ENCODE measurements at regions not wholly inside any gene's neighbourhood (a gene's known extent, or its start where the extent isn't known, plus 50 kb on each side); places are given as distances from the start of the nearest gene placed in this dataset.

GRCh38 chr16:73356401-73357079 is 308.6 kb upstream of the ZFHX3 start:
- H3K14ac ChIP-seq (ENCODE audit: low read length in 2 of 2): no peak overlapping the region
- no peak overlapping the region for H2BK120ac ChIP-seq (ENCODE audit: low read depth, low read length)
- H4K8ac ChIP-seq (ENCODE audit: low read length): no peak overlapping the region
- H3K27me3 ChIP-seq (ENCODE audit: control insufficient read depth in 1 of 2, insufficient read depth in 1 of 2, low read length in 2 of 2): peaks cover 0 to 7% of the 10 kb centered on the region in 2 experiments
- DNase-seq: no peak
- no peak overlapping the region for H3K18ac ChIP-seq (ENCODE audit: low read depth in 1 of 2, low read length in 2 of 2)
- no peak overlapping the region for H2BK5ac ChIP-seq (ENCODE audit: low read depth, low read length, poor library complexity, severe bottlenecking)
- no peak overlapping the region for H4K91ac ChIP-seq (ENCODE audit: low read length)
- H3K79me1 ChIP-seq (replicated peaks; ENCODE audit: low read length, poor library complexity, severe bottlenecking): no peaks in the 10 kb centered on the region
- no peaks in the 10 kb centered on the region for H3K9me3 ChIP-seq (ENCODE audit: control insufficient read depth, low read length)
- no peak overlapping the region for H3K4me3 ChIP-seq (ENCODE audit: insufficient read depth in 1 of 2, low read depth in 1 of 2, low read length in 2 of 2)
- H2AK5ac ChIP-seq (ENCODE audit: low read length, severe bottlenecking): no peak overlapping the region
- no peak overlapping the region for H3K9ac ChIP-seq (ENCODE audit: low read length)
- no peak overlapping the region for H2AFZ ChIP-seq (ENCODE audit: low read depth, low read length)
- no peak overlapping the region for H3K4me2 ChIP-seq (ENCODE audit: low read length, poor library complexity, severe bottlenecking)
- H2BK12ac ChIP-seq (ENCODE audit: low read length in 2 of 2): no peak overlapping the region
- no peaks in the 10 kb centered on the region for H3K4me1 ChIP-seq (ENCODE audit: control insufficient read depth, insufficient read depth, low read depth, low read length)
- no peak overlapping the region for H3K27ac ChIP-seq (ENCODE audit: low read length, poor library complexity, severe bottlenecking)
- no peak overlapping the region for H3K23ac ChIP-seq (ENCODE audit: low read length in 2 of 2)
- no peaks in the 10 kb centered on the region for H3K36me3 ChIP-seq (ENCODE audit: control insufficient read depth in 1 of 2, insufficient read depth in 2 of 2, low read depth in 1 of 2, low read length in 2 of 2)
- 87% methylated on average over 12 of the region's 13 CpGs for WGBS
- H3K4ac ChIP-seq (ENCODE audit: low read depth in 1 of 2, low read length in 2 of 2): no peak overlapping the region
- H2BK15ac ChIP-seq (ENCODE audit: low read depth, poor library complexity, severe bottlenecking): peak overlapping the region; percentile 44

DNA sequence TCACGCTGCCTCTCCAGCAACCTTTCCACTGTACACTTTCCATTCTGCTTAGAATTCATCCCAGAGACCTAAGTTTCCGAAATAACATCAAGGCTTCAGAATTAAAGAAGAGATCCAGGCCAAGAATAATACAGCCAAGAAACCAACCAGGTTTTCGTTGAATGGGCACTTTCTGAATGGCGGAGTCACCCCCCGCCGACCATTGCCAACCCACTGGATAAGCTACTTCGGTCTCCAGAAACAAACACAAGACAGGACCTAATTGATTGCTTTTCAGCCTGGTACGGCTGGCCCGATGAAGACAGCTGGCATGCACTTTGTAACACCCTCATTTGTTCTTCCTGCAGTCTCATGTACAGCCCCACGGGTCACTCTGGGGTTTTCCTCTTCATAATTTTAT is 308.1 kb upstream of the ZFHX3 start:
- Histone ChIP-seq H3K14ac (ENCODE audit: low read length in 2 of 2) (no peak overlapping the region), H2BK15ac (ENCODE audit: low read depth, poor library complexity, severe bottlenecking) (no peak overlapping the region), H3K9me3 (ENCODE audit: control insufficient read depth, low read length) (no peaks in the 10 kb centered on the region), H2AK5ac (ENCODE audit: low read length, severe bottlenecking) (no peak overlapping the region), H4K8ac (ENCODE audit: low read length) (no peak overlapping the region), H3K79me1 (replicated peaks; ENCODE audit: low read length, poor library complexity, severe bottlenecking) (no peaks in the 10 kb centered on the region), H3K9ac (ENCODE audit: low read length) (no peak overlapping the region), H3K23ac (ENCODE audit: low read length in 2 of 2) (no peak overlapping the region), H3K27me3 (ENCODE audit: control insufficient read depth in 1 of 2, insufficient read depth in 1 of 2, low read length in 2 of 2) (peaks cover 0 to 7% of the 10 kb centered on the region in 2 experiments), H3K4me2 (ENCODE audit: low read length, poor library complexity, severe bottlenecking) (no peak overlapping the region), H3K36me3 (ENCODE audit: control insufficient read depth in 1 of 2, insufficient read depth in 2 of 2, low read depth in 1 of 2, low read length in 2 of 2) (no peaks in the 10 kb centered on the region), H2BK5ac (ENCODE audit: low read depth, low read length, poor library complexity, severe bottlenecking) (no peak overlapping the region), H3K4me1 (ENCODE audit: control insufficient read depth, insufficient read depth, low read depth, low read length) (no peaks in the 10 kb centered on the region), H3K4me3 (ENCODE audit: insufficient read depth in 1 of 2, low read depth in 1 of 2, low read length in 2 of 2) (no peak overlapping the region), H4K91ac (ENCODE audit: low read length) (no peak overlapping the region), H3K4ac (ENCODE audit: low read depth in 1 of 2, low read length in 2 of 2) (no peak overlapping the region), H2AFZ (ENCODE audit: low read depth, low read length) (no peak overlapping the region), H3K18ac (ENCODE audit: low read depth in 1 of 2, low read length in 2 of 2) (no peak overlapping the region), H2BK12ac (ENCODE audit: low read length in 2 of 2) (no peak overlapping the region), H2BK120ac (ENCODE audit: low read depth, low read length) (no peak overlapping the region), H3K27ac (ENCODE audit: low read length, poor library complexity, severe bottlenecking) (no peak overlapping the region)
- no peak for DNase-seq
- WGBS: 86% methylated on average over 10 of the region's 10 CpGs

- H2BK15ac ChIP-seq (ENCODE audit: low read depth, poor library complexity, severe bottlenecking): no peak overlapping the region
- H3K27me3 ChIP-seq (ENCODE audit: control insufficient read depth in 1 of 2, insufficient read depth in 1 of 2, low read length in 2 of 2): peaks cover 0 to 7% of the 10 kb centered on the region in 2 experiments
- no peaks in the 10 kb centered on the region for H3K36me3 ChIP-seq (ENCODE audit: control insufficient read depth in 1 of 2, insufficient read depth in 2 of 2, low read depth in 1 of 2, low read length in 2 of 2)
- no peak overlapping the region for H3K9ac ChIP-seq (ENCODE audit: low read length)
- no peak overlapping the region for H3K18ac ChIP-seq (ENCODE audit: low read depth in 1 of 2, low read length in 2 of 2)
- no peak overlapping the region for H2AFZ ChIP-seq (ENCODE audit: low read depth, low read length)
- DNase-seq: no peak
- H3K27ac ChIP-seq (ENCODE audit: low read length, poor library complexity, severe bottlenecking): no peak overlapping the region
- no peaks in the 10 kb centered on the region for H3K79me1 ChIP-seq (replicated peaks; ENCODE audit: low read length, poor library complexity, severe bottlenecking)
- no peak overlapping the region for H3K4me3 ChIP-seq (ENCODE audit: insufficient read depth in 1 of 2, low read depth in 1 of 2, low read length in 2 of 2)
- H2BK5ac ChIP-seq (ENCODE audit: low read depth, low read length, poor library complexity, severe bottlenecking): no peak overlapping the region
- H4K8ac ChIP-seq (ENCODE audit: low read length): no peak overlapping the region
- H3K9me3 ChIP-seq (ENCODE audit: control insufficient read depth, low read length): no peaks in the 10 kb centered on the region
- no peak overlapping the region for H4K91ac ChIP-seq (ENCODE audit: low read length)
- H3K4ac ChIP-seq (ENCODE audit: low read depth in 1 of 2, low read length in 2 of 2): no peak overlapping the region
- no peak overlapping the region for H2BK120ac ChIP-seq (ENCODE audit: low read depth, low read length)
- H3K4me1 ChIP-seq (ENCODE audit: control insufficient read depth, insufficient read depth, low read depth, low read length): no peaks in the 10 kb centered on the region
- WGBS: 43% methylated on average over 10 of the region's 10 CpGs
- no peak overlapping the region for H3K4me2 ChIP-seq (ENCODE audit: low read length, poor library complexity, severe bottlenecking)
- no peak overlapping the region for H2AK5ac ChIP-seq (ENCODE audit: low read length, severe bottlenecking)
- H2BK12ac ChIP-seq (ENCODE audit: low read length in 2 of 2): no peak overlapping the region
- H3K23ac ChIP-seq (ENCODE audit: low read length in 2 of 2): no peak overlapping the region
- H3K14ac ChIP-seq (ENCODE audit: low read length in 2 of 2): no peak overlapping the region
Measured at GRCh38 chr16:73354434-73354833, 306.5 kb upstream of the ZFHX3 start.

DNA sequence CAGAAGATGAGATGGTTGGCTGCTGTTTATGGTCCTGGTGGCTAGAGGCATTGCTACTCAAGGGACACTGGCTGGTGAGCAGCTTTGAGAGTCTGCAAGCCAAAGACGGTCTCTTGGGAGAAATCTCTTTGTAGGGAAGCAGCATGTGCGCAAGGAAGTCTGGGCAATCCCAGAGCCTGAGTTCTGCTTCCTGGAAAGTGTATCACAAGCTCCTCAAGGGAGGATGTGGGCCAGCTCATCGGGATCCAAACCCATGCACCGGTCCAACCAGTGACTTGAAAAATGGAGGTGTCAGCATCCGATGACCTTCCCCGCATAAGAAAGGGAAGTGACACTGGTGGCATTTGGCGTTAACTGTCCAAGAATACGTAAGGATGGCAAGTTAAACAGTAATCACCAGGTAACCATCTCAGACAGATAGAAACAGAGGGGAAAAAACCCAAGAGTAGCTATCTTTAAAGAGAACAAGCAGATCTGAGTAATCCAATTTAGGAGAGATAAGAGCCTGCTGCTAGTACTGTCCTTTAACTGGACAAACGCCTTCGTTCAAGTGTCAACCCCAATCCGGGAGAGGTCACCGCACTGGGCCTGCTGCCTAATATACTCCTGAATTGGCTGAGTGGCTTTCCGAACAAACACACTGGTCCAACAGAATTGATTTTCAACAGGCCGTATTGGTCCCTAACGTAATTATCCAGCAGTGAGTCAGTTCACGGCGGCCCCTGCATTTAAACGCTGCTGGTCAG is 303.0 kb upstream of the ZFHX3 start:
- Histone ChIP-seq H3K79me1 (replicated peaks; ENCODE audit: low read length, poor library complexity, severe bottlenecking) (no peaks in the 10 kb centered on the region), H3K23ac (ENCODE audit: low read length in 2 of 2) (no peak overlapping the region), H3K9ac (ENCODE audit: low read length) (no peak overlapping the region), H3K4me2 (ENCODE audit: low read length, poor library complexity, severe bottlenecking) (no peak overlapping the region), H2AFZ (ENCODE audit: low read depth, low read length) (no peak overlapping the region), H3K27ac (ENCODE audit: low read length, poor library complexity, severe bottlenecking) (no peak overlapping the region), H3K9me3 (ENCODE audit: control insufficient read depth, low read length) (no peaks in the 10 kb centered on the region), H2BK5ac (ENCODE audit: low read depth, low read length, poor library complexity, severe bottlenecking) (no peak overlapping the region), H3K4me3 (ENCODE audit: insufficient read depth in 1 of 2, low read depth in 1 of 2, low read length in 2 of 2) (no peak overlapping the region), H3K14ac (ENCODE audit: low read length in 2 of 2) (no peak overlapping the region), H3K18ac (ENCODE audit: low read depth in 1 of 2, low read length in 2 of 2) (no peak overlapping the region), H3K36me3 (ENCODE audit: control insufficient read depth in 1 of 2, insufficient read depth in 2 of 2, low read depth in 1 of 2, low read length in 2 of 2) (no peaks in the 10 kb centered on the region), H3K4me1 (ENCODE audit: control insufficient read depth, insufficient read depth, low read depth, low read length) (no peaks in the 10 kb centered on the region), H3K4ac (ENCODE audit: low read depth in 1 of 2, low read length in 2 of 2) (no peak overlapping the region), H2BK12ac (ENCODE audit: low read length in 2 of 2) (no peak overlapping the region), H3K27me3 (ENCODE audit: control insufficient read depth in 1 of 2, insufficient read depth in 1 of 2, low read length in 2 of 2) (peaks cover 0 to 7% of the 10 kb centered on the region in 2 experiments), H2BK15ac (ENCODE audit: low read depth, poor library complexity, severe bottlenecking) (no peak overlapping the region), H2BK120ac (ENCODE audit: low read depth, low read length) (no peak overlapping the region), H4K91ac (ENCODE audit: low read length) (no peak overlapping the region), H2AK5ac (ENCODE audit: low read length, severe bottlenecking) (no peak overlapping the region), H4K8ac (ENCODE audit: low read length) (no peak overlapping the region)
- WGBS: 87% methylated on average over 16 of the region's 18 CpGs
- DNase-seq: no peak

Measured in mesenchymal stem cell (in vitro differentiated cells and primary cell).